ENCODE measurements at regions not wholly inside any gene's neighbourhood (a gene's known extent, or its start where the extent isn't known, plus 50 kb on each side); places are given as distances from the start of the nearest gene placed in this dataset.

- no peak for TF ChIP-seq EZH2 (IDR thresholded peaks at IDR 0.05; ENCODE audit: borderline replicate concordance, low read length)
- no peak for TF ChIP-seq CTCF (conservative IDR thresholded peaks at IDR 0.05 in 1 of 2, IDR thresholded peaks at IDR 0.05 in 1 of 2; ENCODE audit: extremely low read depth in 1 of 2, insufficient read depth in 1 of 2, low read depth in 1 of 2, low read length in 2 of 2)
Observed at GRCh38 chr1:199561334-199561733, 466.2 kb upstream of the NR5A2 start.
